Vagina (tissue), 2 donors: ENCODE measurements at regions not wholly inside any gene's neighbourhood (a gene's known extent, or its start where the extent isn't known, plus 50 kb on each side); places are given as distances from the start of the nearest gene placed in this dataset.

Experiments
- DNase-seq, 2 donors: peaks; one replicate each; pipeline ENCODE4 v3.0.0-alpha.2; 2017; ENCODE audit errors: extremely low spot score in 2 of 2
- H3K27ac ChIP-seq: fragments of 200-600 bp; sonication (generic); one replicate; pipeline ENCODE4 v1.5.1; 2019
- H3K27me3 ChIP-seq: fragments of 200-600 bp; sonication (generic); one replicate; pipeline ENCODE4 v1.5.1; 2019
- H3K36me3 ChIP-seq, 2 donors: fragments of 200-600 bp; sonication (generic); one replicate each; pipeline ENCODE4 v1.5.1; 2017 to 2019
- H3K4me1 ChIP-seq: fragments of 200-600 bp; sonication (generic); one replicate; pipeline ENCODE4 v1.5.1; 2019
- H3K4me3 ChIP-seq, 2 donors: fragments of 200-600 bp; sonication (generic); 1 replicate in 1 of 2; 2 replicates in 1 of 2; pipeline ENCODE4 v1.5.1; 2016 to 2019
- H3K9me3 ChIP-seq: fragments of 200-600 bp; sonication (generic); one replicate; pipeline ENCODE4 v1.5.1; 2019
- POLR2A ChIP-seq, 2 donors: fragments of 450-650 bp; IDR thresholded peaks; one replicate each; pipeline ENCODE4 v1.6.1; 2017; ENCODE audit warnings: antibody characterized with exemption in 2 of 2, mild to moderate bottlenecking in 2 of 2, moderate library complexity in 2 of 2
- POLR2AphosphoS5 ChIP-seq, 2 donors: sonication (generic); formaldehyde crosslinking; IDR thresholded peaks; one replicate each; pipeline ENCODE4 v1.9.0; 2017; ENCODE audit warnings: antibody characterized with exemption in 2 of 2, mild to moderate bottlenecking in 2 of 2, low read depth in 1 of 2; ENCODE audit not compliant: insufficient read depth in 1 of 2
- intact Hi-C: fragments of 100-400 bp; cut with DNase I; formaldehyde crosslinking; loops from one replicate; pipeline ENCODE4 v1.15.1; 2023
- TF ChIP-seq, protein P1 (sequence below), 3 experiments: fragments of 450-650 bp in 2 of 3; fragments of 200-600 bp in 1 of 3; sonication (generic) in 1 of 3; IDR thresholded peaks; one replicate each; pipeline ENCODE4 v1.5.1; 2017 to 2019; ENCODE audit warnings: antibody characterized with exemption in 3 of 3, mild to moderate bottlenecking in 2 of 3, moderate library complexity in 2 of 3

DNA sequence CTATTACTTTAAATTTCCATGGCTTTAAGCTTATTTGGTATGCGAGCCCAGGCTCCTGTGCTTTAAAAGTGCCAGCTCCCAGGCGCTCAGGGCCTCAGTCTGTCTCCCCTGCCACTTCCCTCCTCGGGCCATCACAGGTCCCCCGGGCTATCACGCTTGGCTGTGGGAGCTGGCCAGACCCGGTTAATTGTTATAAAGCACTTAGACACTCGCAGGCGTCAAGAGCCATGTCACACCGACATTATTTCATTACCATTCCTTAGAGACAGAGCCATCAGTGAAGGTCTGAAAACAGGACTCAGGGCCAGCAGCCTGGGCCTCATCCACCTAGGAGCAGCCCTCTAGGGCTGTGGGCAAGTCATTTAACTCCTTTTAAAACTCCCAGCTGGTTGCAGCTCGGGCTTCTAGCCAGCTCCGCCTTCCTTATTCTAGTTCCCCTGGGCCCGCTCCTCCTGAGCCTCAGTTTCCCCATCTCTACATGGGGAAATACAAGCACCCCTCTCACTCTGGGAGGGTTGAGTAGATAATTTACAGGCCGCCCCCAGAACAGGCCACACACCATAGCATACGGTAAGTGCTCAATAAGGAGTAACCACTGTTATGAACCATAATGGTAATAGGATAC is 99.0 kb downstream of the HMX1 start:
- Histone ChIP-seq H3K4me1 (no peaks in the 10 kb centered on the region), H3K27me3 (no peaks in the 10 kb centered on the region), H3K27ac (no peak overlapping the region), H3K9me3 (no peaks in the 10 kb centered on the region), H3K36me3 (no peaks in the 10 kb centered on the region), H3K4me3 (no peak overlapping the region)
- TF ChIP-seq POLR2A (IDR thresholded peaks at IDR 0.05) = no peak
- TF ChIP-seq, protein P1, sequence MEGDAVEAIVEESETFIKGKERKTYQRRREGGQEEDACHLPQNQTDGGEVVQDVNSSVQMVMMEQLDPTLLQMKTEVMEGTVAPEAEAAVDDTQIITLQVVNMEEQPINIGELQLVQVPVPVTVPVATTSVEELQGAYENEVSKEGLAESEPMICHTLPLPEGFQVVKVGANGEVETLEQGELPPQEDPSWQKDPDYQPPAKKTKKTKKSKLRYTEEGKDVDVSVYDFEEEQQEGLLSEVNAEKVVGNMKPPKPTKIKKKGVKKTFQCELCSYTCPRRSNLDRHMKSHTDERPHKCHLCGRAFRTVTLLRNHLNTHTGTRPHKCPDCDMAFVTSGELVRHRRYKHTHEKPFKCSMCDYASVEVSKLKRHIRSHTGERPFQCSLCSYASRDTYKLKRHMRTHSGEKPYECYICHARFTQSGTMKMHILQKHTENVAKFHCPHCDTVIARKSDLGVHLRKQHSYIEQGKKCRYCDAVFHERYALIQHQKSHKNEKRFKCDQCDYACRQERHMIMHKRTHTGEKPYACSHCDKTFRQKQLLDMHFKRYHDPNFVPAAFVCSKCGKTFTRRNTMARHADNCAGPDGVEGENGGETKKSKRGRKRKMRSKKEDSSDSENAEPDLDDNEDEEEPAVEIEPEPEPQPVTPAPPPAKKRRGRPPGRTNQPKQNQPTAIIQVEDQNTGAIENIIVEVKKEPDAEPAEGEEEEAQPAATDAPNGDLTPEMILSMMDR (IDR thresholded peaks at IDR 0.05) = no peak
- no peak for TF ChIP-seq POLR2AphosphoS5 (IDR thresholded peaks at IDR 0.05; ENCODE audit: insufficient read depth in 1 of 2, low read depth in 1 of 2)
- intact Hi-C loops = no loop called here
- no peak for DNase-seq

DNA sequence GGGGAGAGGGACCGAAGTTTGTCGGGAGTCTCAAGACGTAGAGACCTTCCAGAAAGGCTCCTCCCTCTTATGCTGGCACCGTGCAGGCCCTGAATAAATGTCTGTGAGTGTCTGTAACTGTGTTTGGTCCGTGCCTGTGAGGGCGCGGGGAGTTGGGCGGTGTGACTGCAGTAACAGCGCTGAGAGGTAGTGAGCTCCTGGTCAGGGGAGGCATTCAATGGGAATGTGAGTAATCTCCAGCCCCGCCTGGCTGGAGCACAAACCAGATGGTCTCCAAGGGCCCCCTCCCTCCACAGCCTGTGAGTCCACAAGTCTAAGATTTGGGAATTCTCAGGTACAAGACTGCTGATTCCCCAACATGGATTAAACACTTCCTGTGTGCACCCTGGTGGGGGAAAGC is 100.0 kb downstream of the HMX1 start:
- TF ChIP-seq, protein P1 (IDR thresholded peaks at IDR 0.05) = no peak
- TF ChIP-seq POLR2AphosphoS5 (IDR thresholded peaks at IDR 0.05; ENCODE audit: insufficient read depth in 1 of 2, low read depth in 1 of 2) (no peak), POLR2A (IDR thresholded peaks at IDR 0.05) (no peak)
- Histone ChIP-seq H3K27me3 (no peaks in the 10 kb centered on the region), H3K4me1 (no peaks in the 10 kb centered on the region), H3K4me3 (no peak overlapping the region), H3K36me3 (no peaks in the 10 kb centered on the region), H3K27ac (no peak overlapping the region), H3K9me3 (no peaks in the 10 kb centered on the region)
- no peak for DNase-seq
- intact Hi-C loops = no loop called here

DNA sequence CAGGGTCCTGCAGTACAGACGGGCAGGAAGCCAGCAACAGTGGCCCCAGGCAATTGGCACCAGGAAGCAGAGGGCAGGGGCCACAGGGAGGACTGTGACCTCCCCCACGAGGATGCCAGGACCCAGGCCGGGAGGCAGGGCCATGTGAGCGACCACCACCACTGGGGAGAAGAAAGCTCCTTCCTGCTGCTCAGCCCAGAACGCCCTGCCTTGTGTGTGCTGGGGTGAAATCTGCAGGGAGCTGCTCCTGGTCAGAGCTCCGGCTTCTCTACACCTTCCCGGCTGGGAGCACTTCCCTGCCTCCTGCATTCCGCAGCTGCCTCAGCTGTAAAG is 100.4 kb downstream of the HMX1 start:
- intact Hi-C loops = no loop called here
- Histone ChIP-seq H3K9me3 (no peaks in the 10 kb centered on the region), H3K4me1 (no peaks in the 10 kb centered on the region), H3K4me3 (no peak overlapping the region), H3K27ac (no peak overlapping the region), H3K27me3 (no peaks in the 10 kb centered on the region), H3K36me3 (no peaks in the 10 kb centered on the region)
- no peak for DNase-seq
- TF ChIP-seq, protein P1 (IDR thresholded peaks at IDR 0.05) = no peak

DNA sequence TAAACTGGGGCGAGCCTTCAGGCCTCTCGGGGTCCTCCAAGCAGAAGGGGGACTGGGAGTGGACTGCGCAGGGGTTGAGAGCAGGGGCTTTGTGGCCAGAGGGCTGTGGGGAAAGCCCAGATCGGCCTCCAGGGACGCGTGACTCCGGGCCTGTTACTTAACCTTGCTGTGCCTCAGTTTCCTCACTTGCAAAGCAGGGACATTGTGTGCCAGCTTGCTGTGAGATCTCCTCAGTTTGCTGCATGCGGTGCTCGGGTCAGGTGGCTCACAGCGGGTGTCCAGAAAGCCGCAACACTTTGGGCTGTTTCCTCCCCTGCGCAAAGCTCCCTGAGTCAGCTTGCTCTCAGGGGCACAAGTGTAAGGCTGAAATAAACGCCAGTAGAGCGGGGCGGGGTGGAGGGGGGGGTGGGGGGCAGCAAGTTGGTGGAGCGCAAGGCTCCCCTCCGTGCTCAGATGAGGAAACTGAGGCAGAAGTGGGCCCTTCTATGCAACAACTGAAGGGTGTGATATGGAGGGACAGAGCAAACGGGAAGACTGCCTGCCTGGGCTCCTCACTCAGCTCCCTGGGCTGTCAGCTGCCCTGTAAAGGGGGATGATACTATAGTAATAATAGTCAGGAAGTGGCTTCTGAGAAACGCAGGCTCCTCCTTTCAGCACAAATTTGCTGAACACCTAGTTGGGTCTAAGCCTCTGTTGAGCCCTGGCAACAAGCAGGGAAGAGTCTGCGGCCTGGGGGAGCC is 101.0 kb downstream of the HMX1 start:
- Histone ChIP-seq H3K36me3 (no peaks in the 10 kb centered on the region), H3K4me1 (no peaks in the 10 kb centered on the region), H3K4me3 (no peak overlapping the region), H3K27me3 (no peaks in the 10 kb centered on the region), H3K27ac (no peak overlapping the region), H3K9me3 (no peaks in the 10 kb centered on the region)
- TF ChIP-seq, protein P1 (IDR thresholded peaks at IDR 0.05) = no peak
- no peak for TF ChIP-seq POLR2A (IDR thresholded peaks at IDR 0.05)
- TF ChIP-seq POLR2AphosphoS5 (IDR thresholded peaks at IDR 0.05; ENCODE audit: insufficient read depth in 1 of 2, low read depth in 1 of 2) = no peak
- no peak for DNase-seq
- intact Hi-C loops = no loop called here
